22Rv1 (cell line): ENCODE measurements at regions not wholly inside any gene's neighbourhood (a gene's known extent, or its start where the extent isn't known, plus 50 kb on each side); places are given as distances from the start of the nearest gene placed in this dataset.
"Not testable (repeated sequence)": the region's sequence is repeated elsewhere in the genome, so short reads cannot be mapped to it uniquely, and the experiment has no call there.

Source experiments
- H3K27ac ChIP-seq: fragments of 450-650 bp; 2 replicates; pipeline ENCODE4 v1.5.1; 2017
- ZFX ChIP-seq: fragments of 450-650 bp; IDR thresholded peaks from 2 replicates; pipeline ENCODE4 v1.6.1; 2017; ENCODE audit warnings: antibody characterized with exemption, borderline replicate concordance
- TF ChIP-seq, protein P1 (sequence below): fragments of 450-650 bp; IDR thresholded peaks from 2 replicates; pipeline ENCODE4 v1.5.1; 2017; ENCODE audit warnings: mild to moderate bottlenecking

GRCh38 chr10:29378106-29378505, 89.2 kb downstream of the LYZL1 start:
- no peak overlapping the region for H3K27ac ChIP-seq
- no peak for TF ChIP-seq ZFX
- TF ChIP-seq, protein P1, sequence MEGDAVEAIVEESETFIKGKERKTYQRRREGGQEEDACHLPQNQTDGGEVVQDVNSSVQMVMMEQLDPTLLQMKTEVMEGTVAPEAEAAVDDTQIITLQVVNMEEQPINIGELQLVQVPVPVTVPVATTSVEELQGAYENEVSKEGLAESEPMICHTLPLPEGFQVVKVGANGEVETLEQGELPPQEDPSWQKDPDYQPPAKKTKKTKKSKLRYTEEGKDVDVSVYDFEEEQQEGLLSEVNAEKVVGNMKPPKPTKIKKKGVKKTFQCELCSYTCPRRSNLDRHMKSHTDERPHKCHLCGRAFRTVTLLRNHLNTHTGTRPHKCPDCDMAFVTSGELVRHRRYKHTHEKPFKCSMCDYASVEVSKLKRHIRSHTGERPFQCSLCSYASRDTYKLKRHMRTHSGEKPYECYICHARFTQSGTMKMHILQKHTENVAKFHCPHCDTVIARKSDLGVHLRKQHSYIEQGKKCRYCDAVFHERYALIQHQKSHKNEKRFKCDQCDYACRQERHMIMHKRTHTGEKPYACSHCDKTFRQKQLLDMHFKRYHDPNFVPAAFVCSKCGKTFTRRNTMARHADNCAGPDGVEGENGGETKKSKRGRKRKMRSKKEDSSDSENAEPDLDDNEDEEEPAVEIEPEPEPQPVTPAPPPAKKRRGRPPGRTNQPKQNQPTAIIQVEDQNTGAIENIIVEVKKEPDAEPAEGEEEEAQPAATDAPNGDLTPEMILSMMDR, result no peak

DNA sequence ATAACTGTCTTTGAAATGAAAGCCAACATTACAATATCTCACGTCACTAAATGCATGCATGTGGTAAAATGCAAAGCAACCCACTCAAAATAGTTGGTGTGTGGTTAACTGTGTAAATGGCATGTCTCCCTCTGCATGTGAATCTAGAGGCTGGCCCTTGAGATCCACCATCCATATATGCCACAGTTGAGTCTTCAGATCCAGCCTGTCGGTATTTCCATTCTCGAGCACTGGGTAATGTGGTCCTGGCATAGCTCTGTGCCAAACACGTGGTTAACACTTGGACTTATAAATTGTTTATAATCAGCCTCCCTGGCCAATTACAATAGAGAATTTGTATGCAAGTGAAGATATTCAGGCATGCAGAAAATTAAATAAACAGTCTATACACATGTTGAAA, 90.3 kb downstream of the LYZL1 start:
- no peak overlapping the region for H3K27ac ChIP-seq
- TF ChIP-seq, protein P1, result no peak
- no peak for TF ChIP-seq ZFX

GRCh38 chr10:29379777-29380598, 91.1 kb downstream of the LYZL1 start:
- H3K27ac ChIP-seq, result not testable (repeated sequence)

DNA sequence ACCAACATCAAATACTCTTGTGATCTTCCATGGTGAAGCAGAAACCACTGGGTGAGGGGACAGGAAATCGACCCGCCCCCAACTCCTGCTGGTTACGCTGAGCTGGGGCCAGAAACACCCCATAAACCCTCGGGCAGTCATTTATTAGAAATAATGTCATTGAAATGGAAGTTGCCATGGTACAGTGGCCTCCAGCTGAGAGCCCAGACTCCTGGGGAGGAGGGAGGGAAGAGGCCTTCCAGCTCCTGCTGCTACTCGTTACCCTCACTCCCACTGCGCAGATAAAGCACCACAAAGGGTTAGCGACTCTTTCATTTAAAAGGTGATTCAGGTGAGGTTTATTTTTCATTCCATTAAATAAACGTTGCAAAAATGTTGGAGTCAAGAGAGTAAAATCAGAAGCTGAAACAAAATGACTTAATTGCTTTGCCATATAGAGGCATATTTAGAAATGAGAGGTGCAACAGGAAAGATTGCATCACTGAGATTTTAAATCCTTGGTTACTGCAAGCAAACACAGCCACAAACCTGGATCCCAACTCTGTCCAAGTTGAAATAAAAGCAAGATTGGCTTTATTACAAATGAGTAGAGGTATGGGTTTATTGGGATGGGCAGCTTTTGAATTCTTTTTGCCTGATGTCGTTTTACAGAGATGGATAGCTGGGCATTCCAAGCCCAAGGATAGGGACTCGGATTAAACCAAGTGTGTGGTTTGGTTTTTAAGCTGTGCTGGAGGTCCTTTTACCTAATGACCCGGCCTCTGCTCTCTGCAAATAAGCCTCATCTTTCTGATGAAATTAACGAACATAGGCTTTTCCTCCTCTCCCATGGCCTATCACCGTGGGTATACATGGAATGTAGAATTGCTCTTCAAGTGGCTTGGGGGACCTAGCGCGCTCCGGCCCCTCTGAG, 92.0 kb downstream of the LYZL1 start:
- H3K27ac ChIP-seq, result not testable (repeated sequence)

GRCh38 chr10:29386342-29386999, 97.6 kb downstream of the LYZL1 start:
- H3K27ac ChIP-seq, result no peak overlapping the region
- TF ChIP-seq, protein P1, result peak; percentile 84
- no peak for TF ChIP-seq ZFX

DNA sequence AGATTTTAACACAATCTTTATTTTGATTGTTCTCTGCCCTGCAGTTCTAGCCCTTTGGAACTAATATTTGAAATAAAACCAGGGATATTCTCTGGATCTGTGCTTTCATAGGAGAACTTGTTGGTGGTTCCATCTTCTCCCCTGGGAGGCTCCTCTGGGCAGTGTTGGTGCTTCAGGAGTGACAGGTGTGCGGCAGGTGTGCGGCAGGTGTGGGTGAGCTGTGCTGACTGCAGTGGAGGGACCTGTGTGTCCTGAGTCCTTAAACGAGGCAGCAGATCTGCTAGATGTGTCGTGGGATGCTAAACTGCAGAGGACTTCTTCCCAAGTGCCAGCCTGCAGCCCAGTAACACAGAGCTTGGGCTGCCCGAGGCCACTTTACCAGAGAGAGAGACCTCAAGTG, 98.4 kb downstream of the LYZL1 start:
- TF ChIP-seq, protein P1, result no peak
- no peak for TF ChIP-seq ZFX
- no peak overlapping the region for H3K27ac ChIP-seq

DNA sequence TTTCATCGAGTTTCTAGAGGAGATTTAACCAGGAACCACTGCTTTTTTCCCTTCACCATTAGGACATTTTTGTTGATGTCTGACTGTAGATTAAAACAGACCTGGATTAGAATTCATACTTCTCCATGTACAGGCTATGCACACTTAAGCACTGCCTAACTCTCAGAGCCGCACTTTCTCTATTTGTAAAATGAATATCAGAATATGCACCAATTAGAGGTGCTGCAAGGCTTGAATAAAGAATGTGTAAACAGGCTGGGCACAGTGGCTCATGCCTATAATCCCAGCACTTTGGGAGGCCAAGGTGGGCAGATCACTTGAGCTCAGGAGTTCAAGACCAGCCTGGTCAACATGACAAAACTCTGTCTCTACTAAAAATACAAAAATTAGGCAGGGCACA, 99.2 kb downstream of the LYZL1 start:
- not testable (repeated sequence) for H3K27ac ChIP-seq

- TF ChIP-seq, protein P1, result no peak
- TF ChIP-seq ZFX, result no peak
- H3K27ac ChIP-seq, result no peak overlapping the region
Measured at GRCh38 chr10:29389493-29389892, 100.6 kb downstream of the LYZL1 start.
